ENCODE measurements at regions not wholly inside any gene's neighbourhood (a gene's known extent, or its start where the extent isn't known, plus 50 kb on each side); places are given as distances from the start of the nearest gene placed in this dataset.
A peak's percentile ranks its signal among the peaks of the same experiment; 100 is the strongest.

GRCh38 chr1:170219163-170219562 is 73.4 kb downstream of the NTMT2 start:
- no peaks in the 10 kb centered on the region for H3K9me3 ChIP-seq
- DNase-seq = no peak
- intact Hi-C loops (cut with DNase I) = no loop called here
- no peaks in the 10 kb centered on the region for H3K27me3 ChIP-seq
- H3K4me3 ChIP-seq = no peak overlapping the region
- no peak overlapping the region for H3K27ac ChIP-seq
- peaks cover 0 to 10% (median 0%) of the 10 kb centered on the region in 3 donors for H3K4me1 ChIP-seq
- no peaks in the 10 kb centered on the region for H3K36me3 ChIP-seq
- TF ChIP-seq POLR2A (IDR thresholded peaks at IDR 0.05) (no peak), CTCF (IDR thresholded peaks at IDR 0.05) (no peak)
- 45 to 56% methylated on average over 3 of the region's 3 CpGs for WGBS, 2 donors

GRCh38 chr1:170221031-170221430 is 75.3 kb downstream of the NTMT2 start:
- intact Hi-C loops (cut with DNase I) = no loop called here
- no peak overlapping the region for H3K4me3 ChIP-seq
- H3K4me1 ChIP-seq = no peaks in the 10 kb centered on the region
- no peaks in the 10 kb centered on the region for H3K36me3 ChIP-seq
- 80 to 84% methylated on average over 2 of the region's 2 CpGs for WGBS, 2 donors
- no peak for DNase-seq
- H3K27ac ChIP-seq = peak overlapping the region in 1 of 4 donors; percentile 71
- H3K9me3 ChIP-seq = no peaks in the 10 kb centered on the region
- H3K27me3 ChIP-seq = no peaks in the 10 kb centered on the region
- TF ChIP-seq POLR2A (IDR thresholded peaks at IDR 0.05) (no peak), CTCF (IDR thresholded peaks at IDR 0.05) (no peak)

GRCh38 chr1:170221495-170221894 is 75.7 kb downstream of the NTMT2 start:
- no peak for TF ChIP-seq POLR2A (IDR thresholded peaks at IDR 0.05)
- no peak for TF ChIP-seq CTCF (IDR thresholded peaks at IDR 0.05)
- intact Hi-C loops (cut with DNase I) = no loop called here
- no peaks in the 10 kb centered on the region for H3K4me1 ChIP-seq
- peak overlapping the region in 1 of 4 donors; percentile 71 for H3K27ac ChIP-seq
- WGBS, 2 donors = 56 to 63% methylated on average over 2 of the region's 2 CpGs
- DNase-seq = no peak
- no peak overlapping the region for H3K4me3 ChIP-seq
- H3K27me3 ChIP-seq = no peaks in the 10 kb centered on the region
- no peaks in the 10 kb centered on the region for H3K9me3 ChIP-seq
- no peaks in the 10 kb centered on the region for H3K36me3 ChIP-seq

- H3K27me3 ChIP-seq = no peaks in the 10 kb centered on the region
- no peaks in the 10 kb centered on the region for H3K36me3 ChIP-seq
- intact Hi-C loops (cut with DNase I) = no loop called here
- no peaks in the 10 kb centered on the region for H3K9me3 ChIP-seq
- no peaks in the 10 kb centered on the region for H3K4me1 ChIP-seq
- DNase-seq = no peak
- 61 to 70% methylated on average over 3 of the region's 3 CpGs for WGBS, 2 donors
- no peak overlapping the region for H3K27ac ChIP-seq
- TF ChIP-seq POLR2A (IDR thresholded peaks at IDR 0.05) (no peak), CTCF (IDR thresholded peaks at IDR 0.05) (no peak)
- H3K4me3 ChIP-seq = no peak overlapping the region
These were observed 78.7 kb downstream of the NTMT2 start for GRCh38 chr1:170224469-170224868.

GRCh38 chr1:170225781-170226530 is 80.2 kb downstream of the NTMT2 start:
- intact Hi-C loops (cut with DNase I) = no loop called here
- no peak for DNase-seq
- no peak overlapping the region for H3K4me3 ChIP-seq
- no peaks in the 10 kb centered on the region for H3K27me3 ChIP-seq
- no peaks in the 10 kb centered on the region for H3K36me3 ChIP-seq
- no peak overlapping the region for H3K27ac ChIP-seq
- H3K9me3 ChIP-seq = no peaks in the 10 kb centered on the region
- no peaks in the 10 kb centered on the region for H3K4me1 ChIP-seq
- WGBS, 2 donors = 74 to 88% methylated on average over 2 of the region's 2 CpGs
- no peak for TF ChIP-seq CTCF (IDR thresholded peaks at IDR 0.05)
- TF ChIP-seq POLR2A (IDR thresholded peaks at IDR 0.05) = no peak
